HepG2 (cell line): ENCODE measurements at regions not wholly inside any gene's neighbourhood (a gene's known extent, or its start where the extent isn't known, plus 50 kb on each side); places are given as distances from the start of the nearest gene placed in this dataset.

Experiments
- ATAC-seq: fragments of 200-7000 bp; cut with Tn5 transposase; 3 replicates; pipeline ENCODE4 v1.9.1; 2020; ENCODE audit warnings: mild to moderate bottlenecking, moderate library complexity
- BruUV-seq: library from RNA; stranded (reverse); fragments of 400-500 nt; replicated peaks from 2 replicates; lab custom pipeline; 2021; lab: Mats Ljungman, UMichigan
- CTCF ChIA-PET: fragments of 300-600 bp; formaldehyde crosslinking; extraction: SDS; loops from one replicate; lab custom pipeline; 2021; ENCODE audit warnings: low total read pairs, inconsistent platforms, low intra/inter-chr PET ratio; lab: Yijun Ruan, JAX
- POLR2A ChIA-PET: fragments of 350-600 bp; sonication (Branson Sonifier 250); formaldehyde crosslinking; loops from one replicate; lab custom pipeline; 2020; ENCODE audit warnings: antibody characterized with exemption, inconsistent platforms; lab: Yijun Ruan, JAX
- DNase-seq: peaks from one replicate; pipeline ENCODE4 v3.0.0-alpha.2; 2015; ENCODE audit warnings: low spot score
- FAIRE-seq: peaks from 3 replicates; lab custom pipeline; 2011; peaks lifted over from hg19 to GRCh38; lab: Jason Lieb, UNC
- H2AFZ ChIP-seq: one replicate; pipeline ENCODE4 v1.6.1; 2011; ENCODE audit warnings: low read length, inconsistent platforms
- H3K27ac ChIP-seq: fragments of 300-600 bp; 3 replicates; pipeline ENCODE4 v1.8.0; 2011; ENCODE audit warnings: mixed run types, mild to moderate bottlenecking, mixed read lengths, low read length, inconsistent platforms; ENCODE audit not compliant: insufficient read depth; ENCODE audit errors: extremely low read length
- H3K27me3 ChIP-seq, 2 experiments: fragments of 200-600 bp in 1 of 2; 2 replicates in 1 of 2; 3 replicates in 1 of 2; pipeline versions ENCODE4 v1.6.0 to v1.8.0; 2011; ENCODE audit warnings: low read length in 2 of 2, mild to moderate bottlenecking in 2 of 2, moderate library complexity in 2 of 2, inconsistent platforms in 1 of 2; ENCODE audit not compliant: insufficient read depth in 2 of 2, control insufficient read depth in 1 of 2
- H3K36me3 ChIP-seq, 2 experiments: fragments of 200-600 bp in 1 of 2; replicated peaks in 1 of 2; 2 replicates in 1 of 2; 3 replicates in 1 of 2; pipeline versions ENCODE4 v1.5.1 to v1.8.0; 2011; ENCODE audit warnings: low read length in 2 of 2, inconsistent platforms in 1 of 2; ENCODE audit not compliant: insufficient read depth in 2 of 2, control insufficient read depth in 1 of 2
- H3K4me1 ChIP-seq: 2 replicates; pipeline ENCODE4 v1.5.1; 2012; ENCODE audit warnings: low read length, inconsistent platforms; ENCODE audit not compliant: insufficient read depth
- H3K4me2 ChIP-seq: 2 replicates; pipeline ENCODE4 v1.6.0; 2011; ENCODE audit warnings: low read depth, low read length, inconsistent platforms
- H3K4me3 ChIP-seq, 3 experiments: fragments of 200-600 bp in 1 of 3; sonication (generic), shearing (Covaris generic) in 1 of 3; replicated peaks in 1 of 3; 2 replicates each; pipeline ENCODE4 v1.5.1; 2011 to 2016; ENCODE audit warnings: low read length in 3 of 3, inconsistent platforms in 2 of 3, low read depth in 2 of 3, mild to moderate bottlenecking in 2 of 3, control low read depth in 1 of 3, mixed read lengths in 1 of 3; ENCODE audit not compliant: insufficient read depth in 1 of 3
- H3K79me2 ChIP-seq: one replicate; pipeline ENCODE4 v1.6.1; 2011; ENCODE audit warnings: low read length, inconsistent platforms; ENCODE audit not compliant: insufficient read depth
- H3K9ac ChIP-seq: 2 replicates; pipeline ENCODE4 v1.6.0; 2011; ENCODE audit warnings: mild to moderate bottlenecking, low read depth, low read length, inconsistent platforms; ENCODE audit not compliant: insufficient read depth
- H3K9me3 ChIP-seq: 2 replicates; pipeline ENCODE4 v1.5.1; 2012; ENCODE audit warnings: mild to moderate bottlenecking, low read length
- H4K20me1 ChIP-seq: 2 replicates; pipeline ENCODE4 v1.6.0; 2011; ENCODE audit warnings: inconsistent platforms, mild to moderate bottlenecking, low read length, moderate library complexity; ENCODE audit not compliant: insufficient read depth
- CCAR2 ChIP-seq: fragments of 200-400 bp; formaldehyde crosslinking; optimal IDR thresholded peaks from 2 replicates; pipeline ENCODE3; 2018; ENCODE audit warnings: low read depth, mild to moderate bottlenecking, low read length, moderate library complexity
- EHMT2 ChIP-seq: fragments of 200-600 bp; sonication (generic); IDR thresholded peaks from 2 replicates; pipeline ENCODE4 v1.7.0; 2017; ENCODE audit warnings: antibody characterized with exemption, low read depth, low read length, borderline replicate concordance
- GATA4 ChIP-seq: sonication (generic); IDR thresholded peaks from 2 replicates; pipeline ENCODE4 v1.6.1; 2016; ENCODE audit warnings: antibody characterized with exemption, low read depth, borderline replicate concordance
- KLF13 ChIP-seq: sonication (generic); formaldehyde crosslinking; IDR thresholded peaks from 2 replicates; pipeline ENCODE4 v1.4.0; 2020; ENCODE audit warnings: mild to moderate bottlenecking, missing genetic modification reagents
- KMT2A ChIP-seq: sonication (generic); formaldehyde crosslinking; IDR thresholded peaks from 2 replicates; pipeline ENCODE4 v1.4.0; 2020; ENCODE audit warnings: missing genetic modification reagents
- MTA1 ChIP-seq: sonication (generic); formaldehyde crosslinking; IDR thresholded peaks from 2 replicates; pipeline ENCODE4 v1.4.0; 2020; ENCODE audit warnings: missing genetic modification reagents, mild to moderate bottlenecking, borderline replicate concordance
- NFIB ChIP-seq: sonication (generic); formaldehyde crosslinking; IDR thresholded peaks from 2 replicates; pipeline ENCODE4 v1.9.0; 2021; ENCODE audit warnings: missing genetic modification reagents, mild to moderate bottlenecking, borderline replicate concordance
- NR1H2 ChIP-seq: sonication (generic); formaldehyde crosslinking; IDR thresholded peaks from 2 replicates; pipeline ENCODE4 v1.8.1; 2022; ENCODE audit warnings: low read depth, missing genetic modification reagents, borderline replicate concordance
- PAWR ChIP-seq: sonication (generic); formaldehyde crosslinking; IDR thresholded peaks from 2 replicates; pipeline ENCODE4 v1.4.0; 2020; ENCODE audit warnings: missing genetic modification reagents, mild to moderate bottlenecking, borderline replicate concordance
- RCOR2 ChIP-seq: IDR thresholded peaks from 2 replicates; pipeline ENCODE4 v1.6.1; 2016; ENCODE audit warnings: missing biosample characterization, missing genetic modification reagents
- SIN3A ChIP-seq: IDR thresholded peaks from 2 replicates; pipeline ENCODE4 v1.6.1; 2011; ENCODE audit warnings: low read depth, mild to moderate bottlenecking, control low read depth, low read length, borderline replicate concordance
- SMYD3 ChIP-seq: sonication (generic); formaldehyde crosslinking; IDR thresholded peaks from 2 replicates; pipeline ENCODE4 v1.8.1; 2023; ENCODE audit warnings: mild to moderate bottlenecking, missing genetic modification reagents
- SNRNP70 ChIP-seq: fragments of 200-400 bp; formaldehyde crosslinking; IDR thresholded peaks from 2 replicates; pipeline ENCODE4 v1.6.1; 2017; ENCODE audit warnings: mild to moderate bottlenecking, low read depth, low read length, moderate library complexity
- ZNF180 ChIP-seq: sonication (generic); formaldehyde crosslinking; IDR thresholded peaks from 2 replicates; pipeline ENCODE4 v1.4.0; 2020; ENCODE audit warnings: low read depth, missing genetic modification reagents, borderline replicate concordance
- ZNF264 ChIP-seq: sonication (generic); formaldehyde crosslinking; IDR thresholded peaks from 2 replicates; pipeline ENCODE4 v1.4.0; 2020; ENCODE audit warnings: missing genetic modification reagents
- ZNF333 ChIP-seq: sonication (generic); formaldehyde crosslinking; IDR thresholded peaks from 2 replicates; pipeline ENCODE4 v1.4.0; 2020; ENCODE audit warnings: mild to moderate bottlenecking, missing genetic modification reagents, borderline replicate concordance
- ZNF484 ChIP-seq: sonication (generic); formaldehyde crosslinking; IDR thresholded peaks from 2 replicates; pipeline ENCODE4 v1.5.1; 2020; ENCODE audit warnings: mild to moderate bottlenecking, low read depth, missing genetic modification reagents, borderline replicate concordance
- ZNF501 ChIP-seq: sonication (generic); formaldehyde crosslinking; IDR thresholded peaks from 2 replicates; pipeline ENCODE4 v1.5.1; 2020; ENCODE audit warnings: mild to moderate bottlenecking, moderate library complexity, missing genetic modification reagents
- ZNF512B ChIP-seq: sonication (generic); formaldehyde crosslinking; IDR thresholded peaks from 2 replicates; pipeline ENCODE4 v1.5.1; 2020; ENCODE audit warnings: missing genetic modification reagents, mild to moderate bottlenecking, borderline replicate concordance
- ZNF530 ChIP-seq: sonication (generic); formaldehyde crosslinking; IDR thresholded peaks from 2 replicates; pipeline ENCODE4 v1.5.0; 2020; ENCODE audit warnings: low read depth, mild to moderate bottlenecking, missing genetic modification reagents
- ZNF572 ChIP-seq: sonication (generic); formaldehyde crosslinking; IDR thresholded peaks from 2 replicates; pipeline ENCODE4 v1.5.1; 2020; ENCODE audit warnings: mild to moderate bottlenecking, missing genetic modification reagents
- ZNF776 ChIP-seq: sonication (generic); formaldehyde crosslinking; IDR thresholded peaks from 2 replicates; pipeline ENCODE4 v1.4.0; 2020; ENCODE audit warnings: mild to moderate bottlenecking, missing genetic modification reagents
- ZNF777 ChIP-seq: sonication (generic); formaldehyde crosslinking; IDR thresholded peaks from 2 replicates; pipeline ENCODE4 v1.4.0; 2020; ENCODE audit warnings: missing genetic modification reagents
- ZNF879 ChIP-seq: sonication (generic); formaldehyde crosslinking; IDR thresholded peaks from 2 replicates; pipeline ENCODE4 v1.8.1; 2023; ENCODE audit warnings: missing genetic modification reagents
- WGBS: methylation state at CpG from one replicate; pipeline ENCODE4 v1.1.6; 2017; ENCODE audit warnings: low lambda C conversion rate; 5-methylcytosine and 5-hydroxymethylcytosine counted together
- in situ Hi-C: cut with HindIII; loops from 2 replicates; pipeline ENCODE4 v1.10.0; 2017; ENCODE audit warnings: low pct_unique_long_range_greater_than_20kb; ENCODE audit not compliant: extremely low pct_ligation_motif_present
- intact Hi-C: fragments of 100-400 bp; cut with micrococcal nuclease; formaldehyde crosslinking; loops from one replicate; pipeline ENCODE4 v1.10.0; 2022; ENCODE audit not compliant: unreplicated experiment

GRCh38 chr11:71117311-71117710 lies 135.1 kb downstream of the SHANK2 start (continued):
- TF ChIP-seq SIN3A (no peak), EHMT2 (no peak), ZNF530 (CRISPR knock-in tag) (no peak), ZNF180 (no peak), ZNF777 (CRISPR knock-in tag) (no peak), ZNF572 (no peak), ZNF264 (CRISPR knock-in tag) (no peak), ZNF512B (no peak), KMT2A (no peak), ZNF776 (CRISPR knock-in tag) (no peak)
- TF ChIP-seq, all 625 proteins: peak for 0

GRCh38 chr11:71116693-71117040 lies 135.7 kb downstream of the SHANK2 start:
- H3K79me2 ChIP-seq = no peaks in the 10 kb centered on the region
- H3K4me2 ChIP-seq = no peak overlapping the region
- H3K9ac ChIP-seq = no peak overlapping the region
- 99% methylated on average over 5 of the region's 8 CpGs for WGBS
- peaks cover 32 to 69% of the 10 kb centered on the region in 2 experiments for H3K36me3 ChIP-seq
- ChIA-PET POLR2A (no interaction called here), CTCF (no interaction called here)
- no TSS peak for BruUV-seq
- 0 out of 2 replicates have a peak, but pooled peaks cover 8% of the 10 kb centered on the region for H4K20me1 ChIP-seq
- H3K27ac ChIP-seq = no peak overlapping the region
- H3K9me3 ChIP-seq = no peaks in the 10 kb centered on the region
- no peak for FAIRE-seq
- H3K4me1 ChIP-seq = no peaks in the 10 kb centered on the region
- H3K4me3 ChIP-seq = no peak overlapping the region
- in situ Hi-C loops = no loop called here
- DNase-seq = no peak
- H3K27me3 ChIP-seq = no peaks in the 10 kb centered on the region
- no peak for ATAC-seq
- intact Hi-C loops = no loop called here
- H2AFZ ChIP-seq = no peak overlapping the region
- TF ChIP-seq KLF13 (CRISPR knock-in tag) (no peak), MTA1 (CRISPR knock-in tag) (no peak), GATA4 (no peak), SNRNP70 (no peak), ZNF879 (no peak), NFIB (CRISPR knock-in tag) (no peak), PAWR (CRISPR knock-in tag) (no peak), SMYD3 (CRISPR knock-in tag) (no peak), ZNF484 (CRISPR knock-in tag) (no peak), ZNF333 (CRISPR knock-in tag) (no peak), NR1H2 (CRISPR knock-in tag) (no peak), RCOR2 (no peak), CCAR2 (no peak), ZNF501 (CRISPR knock-in tag) (no peak)
